KBM-7 (cell line): ENCODE measurements at regions not wholly inside any gene's neighbourhood (a gene's known extent, or its start where the extent isn't known, plus 50 kb on each side); places are given as distances from the start of the nearest gene placed in this dataset.

Source experiments
- DNase-seq: peaks from one replicate; pipeline ENCODE4 v3.0.0-alpha.2; 2015
- in situ Hi-C: fragments of 300-500 bp; cut with MboI; formaldehyde crosslinking; loops from 2 replicates; pipeline ENCODE4 v1.14.3; 2020; ENCODE audit warnings: low sequenced_read_pairs, low pct_unique_long_range_greater_than_20kb, mixed read lengths

DNA sequence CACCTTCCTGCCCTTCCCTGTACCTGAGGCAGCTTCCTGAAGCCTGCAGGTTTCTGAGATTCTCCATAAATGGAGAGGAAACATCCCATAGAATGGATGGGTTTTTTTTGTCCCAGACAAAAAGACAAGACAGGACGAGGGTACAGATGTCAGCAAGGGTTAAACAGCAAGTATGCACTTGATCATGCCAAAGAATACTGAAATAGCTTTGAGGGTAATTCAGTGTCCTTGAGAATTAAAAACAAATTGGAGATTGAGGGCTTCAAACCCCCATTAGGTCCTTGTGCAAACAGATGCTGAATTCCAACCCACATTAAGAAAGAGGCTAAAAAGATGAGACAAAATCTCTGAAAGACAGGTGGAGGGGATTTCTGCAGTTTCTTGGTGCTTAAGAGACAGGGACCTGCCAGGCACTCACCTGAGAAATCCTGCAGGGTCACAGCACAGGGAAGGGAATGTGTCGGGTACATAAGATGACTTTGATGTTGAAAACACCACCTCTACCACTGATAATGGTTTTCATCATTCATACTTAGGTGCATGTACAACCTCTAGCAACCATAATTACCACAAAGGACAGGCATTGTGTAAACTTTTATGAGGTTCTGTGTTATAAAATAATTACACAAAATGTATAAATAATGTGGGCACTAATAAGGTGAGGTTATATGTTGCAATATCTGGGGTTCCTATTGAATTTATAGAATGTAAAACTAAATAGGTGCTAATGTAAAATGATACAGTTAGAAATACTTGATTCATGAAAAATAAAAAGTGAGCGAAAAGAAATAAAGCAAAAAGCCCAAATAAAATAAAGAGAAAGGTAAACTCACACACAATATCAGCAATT, 107.1 kb upstream of the TOP3B start:
- in situ Hi-C loops, result no loop called here
- no peak for DNase-seq

DNA sequence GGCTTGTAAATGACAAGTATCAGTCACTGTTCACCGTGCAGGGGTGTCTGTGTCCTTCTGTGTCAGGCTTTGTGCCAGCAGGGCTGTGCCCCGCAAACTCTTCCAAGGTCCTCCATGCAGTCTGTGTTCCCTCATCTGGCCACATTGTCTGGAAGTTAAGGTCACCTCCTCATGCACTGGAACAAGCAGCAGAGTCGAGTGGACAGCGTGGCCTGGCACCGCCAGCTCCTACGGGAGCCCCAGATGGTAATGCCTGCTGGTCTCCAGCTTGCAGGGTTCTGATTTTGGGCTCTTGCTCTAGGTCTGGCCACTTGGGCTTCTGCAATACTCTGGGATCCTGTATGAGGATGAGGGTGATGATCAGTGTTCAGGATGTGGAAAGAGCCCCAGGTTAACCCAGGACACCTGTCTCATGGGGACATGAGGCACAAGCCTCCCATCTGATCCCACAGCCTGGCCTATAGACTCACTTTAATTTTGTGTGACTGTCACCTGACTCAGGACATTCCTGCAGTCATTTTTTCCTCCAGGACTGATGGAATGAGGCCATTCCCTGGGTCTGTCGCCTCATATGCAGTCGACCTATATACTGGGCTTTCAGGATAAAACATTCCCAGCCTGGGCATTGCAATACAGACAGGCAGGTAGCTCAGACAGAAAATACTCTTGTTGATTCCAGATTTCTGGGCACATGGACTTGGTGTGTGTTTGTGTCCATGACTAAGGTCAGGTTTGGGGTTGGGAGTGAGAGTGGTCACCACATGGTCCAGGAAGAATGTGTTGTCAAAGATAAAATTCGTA, 106.3 kb upstream of the TOP3B start:
- in situ Hi-C loops, result no loop called here
- no peak for DNase-seq

DNA sequence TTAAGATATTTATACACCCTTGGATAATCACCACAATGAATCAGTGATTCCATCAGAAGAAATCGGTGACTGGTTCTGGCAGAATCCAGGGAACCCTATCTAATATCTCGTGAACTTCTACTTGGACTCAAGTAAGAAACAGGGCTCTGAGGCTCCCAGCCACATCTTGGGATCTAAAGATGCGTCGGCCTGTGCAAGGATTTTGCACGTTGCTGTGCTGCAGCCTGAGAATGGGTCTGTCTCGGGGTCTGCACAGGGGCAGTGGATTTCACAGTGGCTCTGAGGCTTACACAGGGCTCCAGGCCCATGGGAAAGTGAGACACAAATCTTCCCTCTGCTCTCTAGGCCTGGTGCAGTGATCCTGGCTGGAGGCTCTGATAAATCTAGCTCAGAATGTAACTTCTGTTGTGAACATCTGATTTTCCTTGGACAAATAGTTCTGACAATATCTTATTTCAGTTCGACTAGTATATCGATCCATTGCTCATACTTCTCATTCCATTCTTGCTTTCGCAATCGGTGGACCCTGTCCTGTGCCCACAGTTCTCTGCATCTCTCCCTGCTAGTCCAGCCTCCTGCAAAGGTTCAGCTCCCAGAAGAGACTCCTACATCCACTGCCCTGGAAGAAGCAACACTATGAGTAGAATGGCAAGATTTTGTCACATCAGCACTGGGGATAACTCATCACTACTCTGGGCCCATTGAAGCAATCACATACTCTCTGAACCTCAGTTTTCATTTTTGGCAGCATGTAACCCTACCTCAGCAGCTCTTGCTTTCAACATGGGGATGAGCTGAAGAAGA, 105.5 kb upstream of the TOP3B start:
- no peak for DNase-seq
- in situ Hi-C loops, result no loop called here

DNA sequence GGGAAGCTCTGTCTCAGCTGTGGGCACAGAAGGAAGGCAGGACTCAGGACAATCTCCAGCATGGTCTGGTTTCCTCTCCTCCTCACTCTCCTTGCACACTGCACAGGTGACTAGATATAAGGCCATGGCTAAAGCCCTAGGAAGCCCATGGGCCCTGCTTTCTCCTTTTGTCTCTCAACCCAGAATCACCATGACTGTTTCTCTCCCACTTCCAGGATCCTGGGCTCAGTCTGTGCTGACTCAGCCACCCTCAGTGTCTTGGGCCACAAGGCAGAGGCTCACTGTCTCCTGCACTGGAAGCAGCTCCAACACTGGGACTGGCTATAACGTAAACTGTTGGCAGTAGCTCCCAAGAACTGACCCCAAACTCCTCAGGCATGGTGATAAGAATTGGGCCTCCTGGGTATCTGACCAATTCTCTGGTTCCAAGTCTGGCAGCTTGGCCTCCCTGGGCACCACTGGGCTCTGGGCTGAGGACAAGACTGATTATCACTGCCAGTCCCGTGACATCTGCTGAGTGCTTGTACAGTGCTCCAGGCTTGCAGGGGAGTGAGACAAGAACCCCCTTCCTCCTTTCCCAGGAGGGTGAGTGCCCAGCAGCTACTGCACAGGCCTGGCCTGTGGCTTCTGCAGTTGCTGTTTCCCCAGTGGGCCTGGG, 104.0 kb upstream of the TOP3B start:
- in situ Hi-C loops, result no loop called here
- no peak for DNase-seq

DNA sequence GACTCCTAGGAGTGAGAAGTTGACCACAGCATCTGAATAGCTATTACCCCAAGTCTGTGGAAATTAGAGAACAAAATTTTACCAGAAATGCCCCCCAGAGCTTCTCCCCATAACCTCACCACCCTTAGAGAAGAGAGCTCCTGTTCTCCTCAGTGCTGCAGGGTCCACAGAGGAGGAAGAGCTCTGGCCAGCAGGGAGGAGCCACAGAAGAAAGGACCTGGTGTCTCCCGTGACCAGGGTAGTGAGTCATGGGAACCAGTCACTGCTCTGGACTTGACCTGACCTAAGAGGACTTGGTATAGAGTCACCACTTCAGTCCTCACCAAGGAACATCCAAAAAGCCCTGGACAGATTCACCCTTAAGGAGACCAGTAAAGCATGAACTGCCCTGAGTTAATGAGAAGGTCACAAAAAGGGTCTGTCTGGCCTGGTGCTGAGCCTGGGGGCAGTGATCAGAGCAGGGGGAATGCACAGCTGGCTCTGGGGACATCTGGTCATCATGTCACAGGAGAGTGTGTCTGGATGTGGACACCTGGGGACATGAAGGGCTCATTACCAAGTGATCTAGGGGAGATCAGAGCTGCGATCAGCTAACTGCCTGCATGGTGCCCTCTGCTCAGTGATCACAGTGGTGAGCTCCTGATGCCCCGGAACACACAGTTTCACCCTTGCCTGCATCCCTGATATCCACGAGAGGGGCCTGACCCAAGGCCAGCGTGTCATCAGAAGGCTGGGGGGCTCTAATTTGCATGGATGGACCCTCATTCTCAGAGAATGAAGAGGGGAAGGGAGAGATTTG, 103.3 kb upstream of the TOP3B start:
- in situ Hi-C loops, result no loop called here

DNA sequence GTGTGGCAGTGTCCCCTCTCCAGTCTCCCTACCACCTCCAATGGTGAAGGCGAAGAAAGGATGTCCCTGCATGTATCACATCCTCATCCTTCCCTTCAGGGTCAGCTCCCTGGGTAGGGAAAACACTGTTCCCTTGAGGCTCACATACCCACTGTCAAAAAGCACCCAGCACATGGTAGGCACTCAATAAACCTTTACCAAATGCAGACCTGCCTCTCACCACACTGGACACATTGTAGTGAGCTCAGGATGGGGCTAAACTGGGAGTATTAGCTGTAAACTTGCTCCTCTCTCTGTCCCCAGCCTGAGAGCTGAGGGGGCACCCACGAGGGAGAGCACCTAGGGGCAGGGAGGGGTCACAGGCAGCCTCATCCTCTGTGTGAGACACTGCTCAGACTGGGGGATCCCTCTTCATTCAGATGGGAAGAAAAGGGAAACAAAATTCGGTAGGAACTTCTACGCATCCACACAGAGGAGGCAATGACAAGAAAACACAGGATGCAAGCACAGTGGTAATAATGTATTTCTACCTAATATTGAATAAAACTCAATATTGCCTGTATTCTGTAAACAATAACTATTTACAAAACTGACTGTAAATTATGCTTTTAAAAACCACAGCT, 101.6 kb upstream of the TOP3B start:
- no peak for DNase-seq
- in situ Hi-C loops, result no loop called here

More for the DNA sequence above, 103.3 kb upstream of the TOP3B start:
- no peak for DNase-seq

DNA sequence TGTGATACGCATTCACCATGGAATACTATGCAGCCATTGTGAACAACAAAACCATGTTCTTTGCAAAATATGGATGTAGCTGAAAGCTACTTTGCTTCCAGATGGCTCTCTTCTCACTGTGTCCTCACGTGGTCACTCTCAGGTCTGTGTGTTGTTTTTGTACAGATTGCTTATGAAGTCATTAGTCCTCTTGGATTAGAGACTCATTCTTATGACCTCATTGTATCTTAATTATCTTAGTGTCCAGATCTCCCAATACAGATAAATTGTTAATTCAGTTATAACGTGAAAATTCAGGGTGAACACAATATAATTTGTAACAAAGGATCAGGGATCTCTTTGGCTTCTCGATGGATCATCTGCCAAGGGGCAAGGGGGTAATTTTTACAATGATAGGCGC, 100.4 kb upstream of the TOP3B start:
- in situ Hi-C loops, result no loop called here
- no peak for DNase-seq

DNA sequence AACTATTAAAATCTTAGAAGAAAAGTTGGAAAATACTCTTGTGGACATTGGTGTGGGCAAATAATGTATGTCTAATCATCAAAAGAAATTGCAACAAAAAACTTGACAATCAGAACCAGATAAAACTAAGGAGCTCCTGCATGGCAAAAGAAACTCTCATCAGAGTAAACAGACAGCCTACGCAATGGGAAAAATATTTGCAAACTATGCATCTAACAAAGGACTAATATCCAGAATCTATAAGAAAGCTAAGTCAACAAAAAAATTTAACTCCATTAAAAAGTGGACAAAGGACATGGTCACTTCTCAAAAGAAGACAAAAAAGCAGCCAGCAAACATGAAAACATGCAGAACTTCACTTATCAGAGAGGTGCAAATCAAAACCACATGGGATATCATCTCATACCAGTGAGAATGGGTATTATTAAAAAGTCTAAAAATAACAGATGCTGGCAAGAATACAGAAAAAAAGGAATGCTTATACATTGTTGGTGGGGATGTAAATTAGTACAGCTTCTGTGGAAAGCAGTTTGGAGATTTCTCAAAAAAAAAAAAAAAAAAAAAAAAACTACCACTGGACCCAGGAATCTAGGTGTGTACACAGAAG, 99.7 kb upstream of the TOP3B start:
- no peak for DNase-seq
- in situ Hi-C loops, result no loop called here

DNA sequence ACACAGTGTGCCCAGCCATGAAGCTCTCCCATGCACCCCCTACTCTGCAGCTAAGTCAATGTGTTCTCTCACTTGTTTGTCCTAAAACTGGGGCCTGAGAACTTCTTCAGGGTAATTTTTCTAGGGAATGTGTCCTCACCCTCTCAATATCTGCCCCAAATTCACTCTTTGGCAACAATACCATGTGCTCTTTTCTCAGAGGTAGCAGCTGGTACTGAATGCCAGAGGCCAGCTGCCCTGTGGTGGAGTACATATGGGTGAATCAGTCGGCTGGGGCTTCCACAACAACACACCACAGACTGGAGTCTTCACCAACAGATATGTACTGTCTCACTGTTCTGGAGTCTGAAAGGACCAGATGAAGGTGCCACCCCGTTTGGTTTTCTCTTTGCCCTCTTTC, 97.7 kb upstream of the TOP3B start:
- in situ Hi-C loops, result no loop called here
- no peak for DNase-seq

DNA sequence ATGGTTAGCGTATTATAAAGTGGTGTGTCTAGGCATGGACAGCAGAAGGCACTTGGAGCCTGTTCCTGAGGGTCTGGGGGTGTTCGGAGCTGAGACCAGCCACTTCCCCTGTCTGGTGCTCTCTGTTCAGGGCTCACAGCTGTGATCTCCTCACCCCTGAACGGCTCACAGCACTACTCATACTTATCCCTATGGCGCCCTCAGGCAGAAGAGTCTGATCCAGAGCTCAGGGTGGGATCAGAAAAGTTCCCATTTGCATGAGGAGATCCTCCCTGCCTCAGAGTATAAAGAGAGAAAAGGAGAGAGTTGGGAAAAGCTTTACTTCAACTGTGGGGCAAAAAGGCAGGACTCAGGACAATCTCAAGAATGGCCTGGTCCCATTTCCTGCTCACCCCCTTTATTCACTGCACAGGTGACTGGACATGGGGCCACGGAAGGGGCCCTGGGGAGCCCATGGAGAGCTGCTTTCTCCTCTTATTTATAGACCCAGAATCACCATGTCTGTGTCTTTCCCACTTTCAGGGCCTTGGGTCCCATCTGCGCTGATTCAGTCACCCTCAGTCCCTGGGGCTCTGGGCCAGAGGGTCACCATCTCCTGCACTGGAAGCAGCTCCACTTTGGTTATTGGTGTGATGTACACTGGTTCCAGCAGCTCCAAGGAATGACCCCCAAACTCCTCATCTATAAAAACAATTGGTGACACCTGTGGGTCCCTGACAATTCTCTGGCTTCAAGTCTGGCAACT, 97.0 kb upstream of the TOP3B start:
- in situ Hi-C loops, result no loop called here
- no peak for DNase-seq

DNA sequence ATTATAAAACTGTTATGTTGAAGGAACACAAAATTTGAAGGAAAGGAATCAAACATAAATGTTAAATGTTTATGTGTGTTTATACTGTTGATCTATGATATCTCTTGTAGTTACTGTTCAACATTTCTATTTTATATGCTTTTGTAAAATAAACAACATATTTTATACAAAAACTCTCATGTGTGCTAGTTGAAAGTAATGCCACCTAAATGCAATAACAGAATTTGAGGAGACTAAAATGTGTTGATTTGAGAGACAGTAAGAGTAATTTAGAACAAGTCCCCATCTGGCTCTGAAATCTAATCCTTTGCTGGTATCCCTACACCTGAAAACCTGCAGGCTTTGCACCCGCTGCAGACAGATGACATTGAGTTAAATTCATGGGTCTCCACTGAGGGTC, 95.7 kb upstream of the TOP3B start:
- no peak for DNase-seq
- in situ Hi-C loops, result no loop called here

DNA sequence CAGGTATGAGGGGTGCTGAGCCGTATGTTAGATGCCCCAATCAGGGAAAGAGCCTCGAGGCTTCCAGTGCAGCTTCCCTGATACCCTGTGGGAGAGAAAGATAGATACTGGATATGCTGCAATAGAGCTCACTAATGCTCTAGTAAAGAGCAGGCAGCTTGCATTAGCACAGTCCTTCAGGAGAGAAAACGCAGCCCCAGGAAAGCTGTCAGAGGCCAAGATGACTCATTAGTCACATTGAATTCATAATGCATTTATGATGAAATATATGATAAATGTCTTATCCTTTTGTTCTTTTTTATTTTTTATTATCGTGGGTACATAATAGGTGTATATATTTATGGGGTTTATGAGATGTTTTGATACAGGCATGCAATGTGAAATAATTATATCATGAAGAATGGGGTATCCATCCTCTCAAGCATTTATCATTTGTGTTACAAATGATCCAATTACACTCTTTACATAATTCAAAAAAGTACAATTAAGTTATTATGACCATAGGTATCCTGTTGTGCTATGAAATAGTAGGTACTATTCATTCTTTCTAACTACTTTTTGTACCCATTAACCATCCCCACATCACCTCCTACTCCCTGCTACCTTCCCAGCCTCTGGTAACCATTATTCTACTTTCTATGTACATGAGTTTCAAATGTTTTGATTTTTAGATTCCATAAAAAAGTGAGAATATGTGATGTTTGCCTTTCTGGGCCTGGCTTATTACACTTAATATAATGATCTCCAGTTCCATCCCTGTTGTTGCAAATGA, 94.5 kb upstream of the TOP3B start:
- in situ Hi-C loops, result no loop called here
- no peak for DNase-seq

DNA sequence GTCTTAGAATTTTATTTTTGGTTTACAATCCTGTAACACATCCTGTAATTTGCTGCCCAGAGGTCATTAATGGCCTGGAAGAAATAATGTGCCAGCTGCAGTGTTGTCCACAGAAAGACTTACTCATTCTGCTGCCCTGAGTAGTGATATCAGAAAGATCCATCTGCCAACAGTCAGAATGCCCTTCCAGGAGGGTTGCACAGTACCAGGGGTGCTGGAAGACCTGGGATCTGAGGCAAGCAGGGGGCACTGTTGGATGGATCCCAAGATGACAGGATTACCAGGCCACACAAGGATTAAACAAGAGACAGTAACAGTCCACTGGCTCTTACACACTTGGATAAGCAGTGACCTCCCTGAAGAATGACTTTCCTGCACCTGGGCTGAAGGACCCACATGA, 93.8 kb upstream of the TOP3B start:
- no peak for DNase-seq
- in situ Hi-C loops, result no loop called here

DNA sequence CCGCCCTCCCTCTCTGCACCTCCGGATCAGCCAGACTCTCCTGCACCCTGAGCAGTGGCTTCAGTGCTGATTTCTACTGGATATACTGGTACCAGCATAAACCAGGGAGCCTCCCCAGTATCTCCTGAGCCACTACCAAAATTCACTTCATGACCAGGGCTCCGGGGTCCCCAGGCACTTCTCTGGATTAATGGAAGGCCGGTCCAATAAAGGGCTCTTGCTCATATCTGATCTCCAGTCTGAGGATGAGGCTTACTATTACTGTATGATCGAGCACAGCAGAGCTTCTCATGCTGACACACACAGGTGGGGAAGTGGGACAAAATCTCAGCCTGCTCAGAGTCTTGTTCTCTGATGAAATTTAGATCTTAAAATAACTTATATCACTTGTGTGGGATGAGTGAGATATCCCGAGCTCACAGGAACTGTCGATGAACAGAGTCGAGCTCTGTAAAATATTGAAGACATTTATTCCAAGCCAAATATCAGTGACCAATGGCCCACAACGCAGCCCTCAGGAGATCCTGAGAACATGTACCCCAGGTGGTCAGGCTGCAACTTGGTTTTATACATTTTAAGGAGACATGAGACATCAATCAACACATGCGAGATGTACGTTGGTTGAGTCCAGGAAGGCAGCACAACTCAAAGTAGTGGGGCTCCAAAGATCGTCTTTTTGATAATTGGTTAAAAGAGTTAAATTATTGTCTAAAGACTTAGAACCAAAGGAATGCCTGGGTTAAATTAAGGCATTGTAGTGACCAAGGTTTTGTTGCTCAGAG, 93.0 kb upstream of the TOP3B start:
- DNase-seq, result no peak
- in situ Hi-C loops, result no loop called here

DNA sequence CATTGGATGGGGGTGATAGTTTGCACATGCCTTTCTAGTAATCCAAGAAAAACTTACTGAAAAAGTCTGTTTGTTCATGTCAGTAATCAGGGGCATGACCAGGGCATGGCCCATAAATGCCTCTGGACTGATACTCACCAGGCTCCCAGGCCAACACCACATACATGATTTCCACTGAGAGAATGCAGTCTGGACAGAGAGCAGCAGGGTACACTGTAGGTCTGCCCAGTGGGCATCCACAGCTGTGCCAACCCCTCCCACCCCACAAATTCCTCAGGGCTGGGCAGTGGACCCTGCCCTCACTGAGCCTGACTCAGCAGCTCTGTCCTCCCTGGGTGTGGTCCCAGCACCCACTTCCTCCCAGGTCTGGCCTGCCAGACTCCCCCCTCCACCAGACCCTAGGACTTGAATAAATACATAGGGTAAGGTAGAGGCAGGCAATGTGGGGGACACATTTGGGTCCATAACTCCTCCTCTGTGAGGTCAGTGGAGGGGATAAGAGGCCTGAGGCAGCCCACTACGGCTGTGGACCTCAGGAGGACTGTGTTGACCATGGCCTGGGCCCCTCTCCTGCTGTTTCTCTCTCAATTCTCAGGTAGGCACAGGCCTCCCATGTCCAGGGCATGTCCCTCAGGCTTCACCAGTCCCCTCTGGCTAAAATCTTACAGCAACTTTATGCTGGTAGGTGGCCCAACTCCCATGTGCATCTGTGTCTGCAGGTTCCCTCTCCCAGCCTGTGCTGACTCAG, 92.2 kb upstream of the TOP3B start:
- no peak for DNase-seq
- in situ Hi-C loops, result loop anchor here (25.0 kb wide), 1 partner anchor 87 kb away; no protein-coding TSS in a partner anchor
